ENCODE measurements at regions not wholly inside any gene's neighbourhood (a gene's known extent, or its start where the extent isn't known, plus 50 kb on each side); places are given as distances from the start of the nearest gene placed in this dataset.
"Not testable (repeated sequence)": the region's sequence is repeated elsewhere in the genome, so short reads cannot be mapped to it uniquely, and the experiment has no call there.

DNA sequence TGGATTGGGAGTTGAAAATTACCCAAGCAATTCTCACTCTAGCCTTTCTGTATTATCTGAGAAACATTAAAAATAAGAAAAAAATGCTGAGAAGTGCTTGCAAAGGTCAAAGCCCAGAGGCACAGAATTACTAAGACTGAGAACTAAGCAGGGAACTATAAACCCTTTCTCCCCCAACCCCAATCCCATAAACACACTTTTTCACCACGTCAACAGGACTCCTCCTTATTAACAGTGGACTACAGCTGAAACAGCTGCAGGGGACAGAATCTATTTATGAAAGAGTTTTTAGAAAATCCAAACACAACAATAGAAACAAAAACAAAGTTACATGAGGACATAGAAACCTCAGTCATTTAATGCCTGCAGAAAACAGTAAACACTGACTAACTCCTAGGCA, 984.1 kb downstream of the TRAM1L1 start:
- no peak for DNase-seq

DNA sequence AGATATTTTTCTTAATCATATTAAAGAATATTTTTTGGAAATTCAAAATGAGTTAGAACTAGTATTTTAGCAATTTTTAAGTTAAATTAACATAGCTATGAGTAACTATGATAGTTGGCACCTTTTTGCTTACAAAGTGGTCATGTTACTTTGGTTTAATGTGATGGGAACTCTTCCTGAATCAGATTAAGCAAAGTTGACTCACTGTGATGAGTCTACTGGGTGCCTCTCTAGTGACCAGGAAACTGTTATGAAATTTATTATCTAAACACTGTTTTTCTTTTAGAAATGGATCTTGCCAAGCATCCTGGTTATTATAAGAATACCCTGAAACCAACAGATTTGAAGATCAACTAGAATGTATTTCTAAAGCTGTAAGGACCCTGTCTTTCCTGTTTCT, 985.8 kb downstream of the TRAM1L1 start:
- no peak for DNase-seq

DNA sequence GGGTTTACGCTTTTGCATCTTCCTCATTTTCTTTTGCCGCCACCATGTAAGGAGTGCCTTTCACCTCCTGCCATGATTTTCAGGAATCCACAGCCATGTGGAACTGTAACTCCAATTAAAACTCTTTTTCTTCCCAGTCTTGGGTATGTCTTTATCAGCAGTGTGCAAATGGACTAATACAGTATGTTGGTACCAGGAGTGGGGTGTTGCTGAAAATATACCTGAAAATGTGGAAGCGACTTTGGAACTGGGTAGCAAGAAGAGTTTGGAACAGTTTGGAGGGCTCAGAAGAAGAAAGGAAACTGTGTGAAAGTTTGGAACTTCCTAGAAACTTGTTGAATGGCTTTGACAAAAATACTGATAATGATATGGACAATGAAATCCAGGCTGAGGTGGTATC, 983.9 kb upstream of the NDST4 start:
- not testable (repeated sequence) for DNase-seq

DNA sequence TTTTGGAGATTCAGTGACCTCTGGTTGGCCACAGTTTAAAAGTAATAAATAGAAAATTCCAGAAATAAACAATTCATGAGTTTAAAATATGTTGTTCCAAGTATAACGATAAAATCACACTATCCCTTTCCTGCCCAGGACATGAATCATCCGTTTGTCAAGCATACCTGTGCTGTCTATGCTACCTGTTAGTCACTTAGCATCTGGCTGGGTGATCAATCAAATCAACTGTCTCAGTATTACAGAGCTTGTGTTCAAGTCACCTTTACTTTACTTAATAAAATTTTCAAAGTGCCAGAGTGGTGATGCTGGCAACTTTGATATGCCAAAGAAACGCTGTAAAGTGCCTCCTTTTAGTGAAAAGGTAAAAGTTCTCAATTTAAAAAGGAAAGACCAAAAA, 979.5 kb upstream of the NDST4 start:
- DNase-seq: no peak

DNA sequence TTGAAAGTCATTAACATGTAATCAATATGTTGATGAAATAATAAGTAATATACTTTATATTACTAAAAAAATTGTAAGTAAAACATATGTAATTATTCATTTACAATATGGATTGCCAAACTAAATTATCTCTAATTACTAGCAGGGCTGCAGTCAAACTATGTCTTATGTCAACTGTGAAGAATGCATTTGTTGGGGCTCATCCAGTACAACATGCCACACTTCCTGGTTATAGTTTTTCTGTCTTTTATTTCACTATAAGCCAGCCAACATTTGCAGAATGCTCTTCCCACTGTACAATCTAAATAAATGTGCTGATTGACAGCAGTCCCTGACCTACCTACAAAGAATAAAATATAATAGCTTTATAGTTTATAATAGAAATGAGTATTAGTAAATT, 975.4 kb upstream of the NDST4 start:
- no peak for DNase-seq

DNA sequence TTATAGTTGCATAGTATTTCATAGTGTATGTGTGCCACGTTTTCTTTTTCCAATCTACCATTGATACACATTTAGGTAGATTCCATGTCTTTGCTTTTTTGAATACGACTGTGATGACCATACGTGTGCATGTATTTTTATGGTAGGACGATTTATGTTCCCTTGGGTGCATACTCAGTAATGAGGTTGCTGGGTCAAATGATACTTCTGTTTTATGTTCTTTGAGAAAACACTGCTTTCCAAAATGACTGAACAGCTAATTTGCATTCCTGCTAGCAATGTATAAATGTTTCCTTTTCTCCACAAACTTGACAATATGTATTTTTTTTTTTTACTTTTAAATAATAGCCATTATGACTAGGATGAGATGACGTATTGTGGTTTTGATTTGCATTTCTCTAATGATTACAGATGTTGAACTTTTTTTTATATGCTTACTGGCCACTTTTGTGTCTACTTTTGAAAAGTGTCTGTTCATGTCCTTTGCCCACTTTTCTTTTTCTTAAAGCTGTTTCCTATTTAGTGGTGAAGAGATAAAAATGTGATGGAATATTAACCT, 969.5 kb upstream of the NDST4 start:
- DNase-seq: no peak

DNA sequence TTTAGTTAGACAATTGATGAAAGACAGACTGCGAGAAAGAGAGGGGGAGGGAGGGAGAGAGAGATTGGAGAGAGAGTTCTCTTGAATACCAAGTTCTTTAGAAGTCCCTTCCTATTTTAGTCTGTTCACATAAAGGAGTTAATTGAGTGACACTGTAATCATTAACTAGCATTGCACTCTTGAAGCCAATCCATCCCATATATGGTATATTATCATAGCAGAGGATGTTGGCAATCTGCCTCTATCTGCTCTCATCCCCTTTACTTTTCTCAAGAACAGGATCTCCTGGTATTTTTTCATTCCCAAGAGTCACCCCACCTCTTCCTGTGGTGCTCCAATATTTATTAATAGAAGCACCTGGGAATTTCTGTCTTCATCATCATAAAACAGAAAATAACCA, 959.6 kb upstream of the NDST4 start:
- DNase-seq: no peak

DNA sequence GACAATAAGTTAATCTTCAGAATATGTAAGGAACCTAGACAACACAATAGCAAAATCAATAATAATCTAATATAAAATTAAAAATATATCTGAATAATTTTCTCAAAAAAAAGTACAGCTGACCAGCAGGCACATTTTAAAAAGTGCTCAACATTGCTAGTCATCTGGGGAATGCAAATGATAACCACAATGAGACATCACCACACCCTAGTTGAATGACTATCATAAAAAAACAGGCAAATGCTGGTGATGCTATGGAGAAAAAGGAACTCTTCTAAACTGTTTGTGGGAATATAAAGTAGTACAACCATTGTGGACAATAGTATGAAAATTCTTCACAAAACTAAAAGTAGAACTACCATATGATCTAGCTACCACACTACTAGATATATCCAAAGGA, 956.9 kb upstream of the NDST4 start:
- DNase-seq: no peak

DNA sequence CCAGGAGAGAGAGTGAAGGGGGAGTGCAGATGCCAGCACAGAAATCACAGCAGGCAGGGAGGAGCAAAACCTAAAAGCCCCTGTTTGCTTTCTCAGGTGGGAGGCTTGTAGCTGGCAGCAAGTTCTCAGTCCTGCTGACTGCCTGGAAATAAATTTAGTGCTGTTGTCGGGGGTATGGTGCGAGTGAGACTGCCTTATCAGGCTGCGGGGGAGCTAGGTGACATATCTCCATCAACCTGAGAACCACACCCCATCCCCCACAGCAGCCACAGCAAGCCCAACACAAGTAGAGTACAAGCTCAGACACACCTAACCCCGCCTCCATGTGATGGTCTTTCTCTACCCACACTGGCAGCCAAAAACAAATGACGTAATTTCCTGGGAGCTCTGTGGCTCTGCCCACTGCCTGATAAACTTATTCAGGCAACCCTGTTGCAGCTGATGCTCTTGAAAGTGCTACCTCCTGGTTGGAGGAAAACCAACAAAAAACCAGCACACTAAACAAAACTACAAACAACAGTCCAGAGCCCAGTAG, 953.4 kb upstream of the NDST4 start:
- DNase-seq: no peak

DNA sequence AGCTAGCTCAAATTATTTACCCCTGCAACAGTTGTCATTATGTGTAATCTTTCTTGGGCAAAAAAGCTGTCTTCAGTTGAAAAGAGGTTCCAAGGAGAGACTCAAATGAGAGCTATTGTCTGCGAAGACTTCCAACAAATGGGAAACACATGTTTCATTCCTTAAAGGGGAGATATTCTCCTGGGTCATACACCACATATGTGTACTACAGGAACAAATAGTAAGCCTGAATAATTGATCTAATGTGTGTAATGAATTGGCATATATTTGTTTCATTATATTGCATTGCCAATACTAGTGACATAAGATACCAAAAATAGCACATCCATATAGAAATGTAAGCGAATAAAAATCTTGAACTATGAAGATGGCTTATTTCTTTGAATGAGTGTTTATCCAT, 950.9 kb upstream of the NDST4 start:
- no peak for DNase-seq

DNA sequence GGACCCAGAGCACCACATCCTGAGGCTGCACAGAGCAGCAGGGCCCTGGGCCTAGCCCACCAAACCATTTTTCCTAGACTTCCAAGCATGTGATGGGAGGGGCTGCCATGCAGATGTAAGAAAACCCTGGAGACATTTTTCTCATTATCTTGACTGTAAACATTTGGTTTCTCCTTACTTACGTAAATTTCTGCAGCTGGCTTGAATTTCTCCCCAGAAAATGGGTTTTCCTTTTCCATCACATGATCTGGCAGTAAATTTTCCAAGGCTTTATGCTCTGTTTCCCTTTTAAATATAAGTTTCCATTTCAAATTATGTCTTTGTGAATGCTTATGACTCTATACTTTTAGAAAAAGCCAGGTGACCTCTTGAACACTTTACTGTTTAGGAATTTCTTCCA, 945.9 kb upstream of the NDST4 start:
- no peak for DNase-seq

DNA sequence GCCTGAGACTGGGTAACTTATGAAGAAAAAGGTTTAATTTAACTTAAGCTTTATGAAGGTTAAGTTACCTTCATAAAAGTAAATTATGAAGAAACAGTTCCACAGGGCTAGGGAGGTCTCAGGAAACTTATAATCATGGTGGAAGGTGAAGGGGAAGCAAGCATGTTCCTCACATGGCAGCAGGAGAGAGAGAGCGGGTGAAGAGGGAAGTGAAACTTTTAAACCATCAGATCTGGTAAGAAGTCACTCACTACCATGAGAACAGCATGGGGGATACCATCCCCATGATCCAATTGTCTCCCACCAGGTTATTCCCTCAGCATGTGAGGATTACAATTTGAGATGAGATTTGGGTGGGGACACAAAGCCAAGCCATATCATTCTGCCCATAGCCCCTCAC, 944.7 kb upstream of the NDST4 start:
- no peak for DNase-seq

DNA sequence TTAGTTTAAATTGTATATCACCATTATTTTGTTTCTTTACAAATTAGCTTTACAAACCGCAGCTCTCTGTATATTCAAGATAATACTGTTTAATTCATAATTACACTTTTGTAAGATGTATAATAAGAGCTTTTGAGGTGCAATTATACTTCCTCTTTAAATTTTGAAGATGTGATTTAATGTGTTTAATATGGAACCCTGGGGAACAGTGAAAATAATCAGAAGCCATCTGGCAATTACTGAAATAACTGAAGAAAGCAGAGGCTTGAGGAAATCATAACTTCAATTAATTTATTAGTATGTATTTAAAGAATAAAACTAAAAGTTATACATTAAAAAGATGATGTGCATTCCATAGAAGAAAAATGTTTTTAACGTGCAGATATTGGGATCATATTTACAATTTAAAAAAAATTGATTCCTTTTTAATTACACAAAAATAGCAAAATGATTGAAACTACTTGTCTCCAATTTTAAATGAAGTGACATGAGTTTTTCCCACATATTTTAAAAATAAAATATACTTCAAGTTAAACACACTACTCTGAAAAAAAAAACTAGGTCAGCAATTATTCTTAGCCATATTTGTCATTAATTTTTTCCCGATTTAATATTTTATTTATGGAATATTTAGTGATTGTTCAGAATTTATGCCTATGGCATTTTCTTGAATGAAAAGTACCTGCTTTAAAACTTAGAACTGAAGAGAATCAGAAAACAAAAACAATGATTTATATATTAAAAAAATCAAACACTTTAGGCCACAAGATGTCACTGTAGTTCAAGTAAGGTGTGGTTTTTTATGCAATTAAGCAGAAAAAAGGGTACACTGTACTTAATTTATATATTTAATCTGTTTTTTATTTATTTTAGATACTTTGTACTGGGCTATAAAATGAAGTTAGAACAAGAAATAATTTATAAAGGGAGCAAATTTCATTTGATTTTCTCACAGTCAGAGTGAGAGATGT, 942.7 kb upstream of the NDST4 start:
- no peak for DNase-seq

DNA sequence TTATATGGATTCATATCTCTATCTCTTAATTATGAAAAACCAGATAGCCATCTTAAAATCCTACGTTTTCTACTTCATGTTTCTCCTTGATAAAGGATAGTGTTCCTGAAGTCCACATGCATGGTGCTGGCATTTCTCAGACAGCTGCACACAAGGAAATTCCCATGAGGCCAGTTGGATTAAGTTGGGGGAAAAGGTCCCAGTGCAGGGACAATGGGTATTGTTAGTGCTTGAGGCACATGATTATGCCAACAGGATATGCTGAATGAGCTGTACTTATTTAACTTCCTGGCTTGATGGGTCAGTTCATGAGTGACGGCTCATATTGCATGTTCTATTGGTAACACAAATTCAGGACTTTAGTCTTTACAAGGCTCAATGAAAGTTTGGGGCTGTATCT, 913.9 kb upstream of the NDST4 start:
- no peak for DNase-seq

DNA sequence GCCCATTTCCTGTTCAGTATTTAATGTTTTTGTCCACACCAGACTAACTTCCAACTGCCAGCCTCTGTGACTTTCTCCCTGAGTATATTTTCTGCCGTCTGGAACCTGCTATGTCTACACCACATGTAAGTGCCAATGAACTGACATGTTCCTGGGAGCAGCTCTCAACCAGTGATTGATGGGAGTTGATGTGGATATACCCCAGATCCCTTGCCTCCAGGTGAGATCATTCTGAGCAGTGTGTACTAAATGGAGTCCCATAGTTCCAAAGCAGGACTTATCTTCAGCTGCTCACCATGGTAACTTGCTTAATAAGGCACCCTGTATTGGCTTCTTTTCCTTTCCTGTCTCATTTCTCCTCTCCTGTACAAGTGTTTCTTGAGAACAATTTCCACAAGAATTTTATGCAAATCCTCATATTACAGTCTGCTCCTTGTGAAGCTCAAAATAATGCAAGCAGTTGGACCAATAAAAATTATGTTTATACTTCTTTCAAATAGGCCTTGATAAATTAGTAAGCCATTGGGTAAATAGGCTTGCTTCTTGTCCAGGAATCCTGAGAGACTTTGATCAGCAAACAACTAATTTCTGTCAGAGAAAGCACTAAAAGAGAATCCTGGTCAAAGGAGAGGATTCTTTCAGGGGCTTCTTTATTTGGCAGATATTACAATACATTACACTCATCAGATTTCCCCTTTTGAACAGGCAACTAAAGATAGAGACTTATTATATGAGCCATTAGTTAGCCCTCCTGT, 911.7 kb upstream of the NDST4 start:
- no peak for DNase-seq

DNA sequence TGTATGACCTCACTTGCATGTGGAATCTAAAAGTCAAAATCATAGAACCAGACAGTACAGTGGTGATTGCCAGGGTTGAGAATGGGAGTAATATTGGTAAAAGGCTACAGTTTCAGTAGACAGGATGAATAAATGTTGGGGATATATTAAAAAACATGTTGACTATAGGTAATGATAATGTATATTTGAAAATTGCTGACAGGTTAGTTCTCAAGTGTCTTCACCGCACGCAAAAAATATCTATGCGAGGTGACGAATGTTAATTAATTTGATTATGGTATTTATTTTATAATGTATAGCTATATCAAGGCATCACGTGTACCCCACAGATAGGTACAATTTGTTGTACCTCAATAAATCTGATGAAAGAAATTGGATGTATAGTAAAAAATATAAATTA, 909.6 kb upstream of the NDST4 start:
- no peak for DNase-seq

DNA sequence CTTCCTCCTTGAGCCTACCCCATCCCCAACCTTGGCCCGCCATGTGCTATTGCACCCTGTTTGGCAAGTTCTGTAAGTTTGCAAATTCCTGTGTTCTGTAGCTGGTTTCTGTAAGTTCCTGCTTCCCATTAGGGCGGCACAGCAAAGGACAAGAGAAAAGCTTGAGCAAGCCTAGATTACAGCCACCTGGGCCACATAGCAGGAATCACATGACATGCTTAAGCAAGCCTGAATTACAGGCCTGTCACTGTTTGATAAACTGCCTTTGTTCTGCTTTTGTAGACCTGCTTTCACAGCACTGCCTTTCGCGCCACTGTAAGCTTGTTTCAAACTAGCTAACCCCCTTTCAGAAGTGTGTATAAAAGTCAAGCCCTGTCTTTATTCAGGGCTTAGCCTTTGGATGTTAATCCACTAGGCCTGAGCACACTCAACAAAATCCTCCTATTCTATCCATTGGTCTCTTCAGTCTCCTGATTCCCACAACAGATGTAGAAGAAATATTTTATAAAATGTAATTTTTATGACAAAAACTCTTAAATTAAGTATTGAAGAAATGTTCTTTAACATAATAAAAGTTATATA, 906.8 kb upstream of the NDST4 start:
- no peak for DNase-seq

DNA sequence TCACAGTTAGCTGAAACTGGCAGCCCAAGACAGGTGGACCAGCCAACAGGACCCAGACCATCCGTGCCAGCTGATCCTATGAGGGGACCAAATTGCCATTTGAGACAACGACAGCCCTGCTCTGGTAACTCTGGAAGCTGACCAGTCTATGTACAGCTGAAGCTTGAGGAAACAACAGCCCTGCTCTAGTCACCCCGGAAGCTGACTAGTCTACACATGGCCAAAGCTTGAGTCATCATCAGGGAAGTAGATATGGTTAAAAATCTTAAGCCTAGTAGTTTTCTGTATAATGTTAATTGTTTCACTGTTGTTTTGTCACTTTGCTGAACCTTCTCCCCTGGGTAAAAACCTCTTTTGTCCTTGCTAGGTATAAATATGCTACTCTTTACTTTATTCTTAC, 905.4 kb upstream of the NDST4 start:
- no peak for DNase-seq

DNA sequence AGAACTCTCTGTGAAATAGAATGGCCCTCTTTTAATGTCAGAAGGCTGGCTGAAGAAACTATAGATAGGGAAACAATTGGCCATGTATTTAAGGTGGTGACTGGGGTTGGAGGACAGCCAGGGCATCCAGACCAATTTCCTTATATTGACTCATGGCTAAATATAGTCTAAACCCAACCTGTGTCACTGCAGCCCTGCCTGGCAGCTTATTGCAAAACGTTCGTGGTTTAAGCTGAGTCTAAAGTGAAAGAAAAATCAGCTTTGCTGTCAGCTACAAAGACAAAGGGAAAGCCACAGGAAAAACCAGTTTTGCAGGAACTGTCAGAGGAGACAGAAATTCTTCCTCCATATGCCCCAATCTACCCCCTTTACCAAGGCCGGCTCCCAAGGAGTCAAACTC, 902.8 kb upstream of the NDST4 start:
- DNase-seq: no peak

DNA sequence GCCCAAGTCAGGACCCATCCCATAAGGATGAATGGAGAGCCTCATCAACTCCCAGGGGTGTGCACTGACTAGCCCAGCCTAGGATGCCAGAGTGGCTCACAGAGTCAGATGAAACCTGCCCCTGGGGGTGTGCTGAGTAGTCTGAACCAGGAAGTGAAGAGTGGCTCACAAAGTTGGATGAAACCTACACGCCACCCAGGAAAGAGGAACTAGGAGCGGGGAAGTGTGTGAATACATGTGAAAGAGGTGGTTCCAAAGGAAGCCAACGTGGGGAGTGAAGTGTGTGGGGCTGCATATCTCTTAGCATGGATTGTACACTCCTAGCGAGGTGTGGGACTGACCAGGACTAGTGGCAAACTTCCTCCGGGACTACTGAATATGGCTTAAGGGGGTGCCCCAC, 902.1 kb upstream of the NDST4 start:
- DNase-seq: no peak

DNA sequence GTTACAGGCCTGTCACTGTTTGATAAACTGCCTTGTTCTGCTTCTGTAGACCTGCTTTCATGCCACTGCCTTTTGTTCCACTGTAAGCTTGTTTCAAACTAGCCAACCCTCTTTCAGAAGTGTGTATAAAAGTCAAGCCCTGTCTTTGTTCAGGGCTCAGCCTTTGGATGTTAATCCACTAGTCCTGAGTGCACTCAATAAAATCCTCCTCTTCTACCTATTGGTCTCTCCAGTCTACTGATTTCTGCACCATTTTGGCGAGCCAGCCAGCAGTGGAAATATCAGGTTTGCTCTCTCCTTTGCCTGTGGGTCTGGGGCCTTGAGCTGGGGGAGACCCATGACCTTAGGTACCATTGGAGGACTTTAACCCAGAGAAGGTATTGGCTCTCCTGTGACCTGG, 901.6 kb upstream of the NDST4 start:
- DNase-seq: no peak

DNA sequence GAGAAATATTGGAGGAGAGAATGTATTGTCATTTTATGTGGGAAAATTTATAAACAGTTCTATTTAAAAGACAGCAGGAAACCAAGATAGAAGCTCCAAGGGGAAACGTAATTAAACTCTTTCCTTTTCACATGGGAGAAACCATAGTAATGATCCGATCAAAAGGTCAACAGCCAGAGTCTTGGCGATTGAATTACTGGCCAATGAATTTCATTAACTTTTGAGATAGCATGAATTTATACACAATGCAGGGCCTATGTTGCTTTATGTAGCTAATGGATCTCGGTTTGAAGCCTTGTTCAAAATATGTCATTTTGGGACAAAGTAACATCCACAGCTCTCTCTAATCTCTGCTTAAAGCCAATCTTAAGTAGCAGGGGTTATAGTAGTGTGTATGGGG, 897.5 kb upstream of the NDST4 start:
- DNase-seq: no peak

DNA sequence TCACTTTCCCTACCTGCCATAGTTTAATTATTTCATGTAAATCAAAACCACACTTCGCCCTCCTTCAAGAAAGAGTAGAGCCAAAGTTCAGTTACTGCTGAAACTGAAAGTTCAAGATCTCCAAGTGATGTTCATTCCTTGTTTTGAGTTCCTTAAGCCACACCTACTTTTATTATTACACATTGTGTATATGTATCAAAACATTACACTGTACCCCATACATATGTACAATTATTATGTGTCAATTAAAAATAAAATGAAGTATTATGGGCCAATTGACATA, 892.3 kb upstream of the NDST4 start:
- DNase-seq: no peak

Data from CD4-positive, alpha-beta T cell treated with Interleukin-4 for 1 hour (primary cell).